Thyroid gland (tissue), 4 donors: ENCODE measurements at regions not wholly inside any gene's neighbourhood (a gene's known extent, or its start where the extent isn't known, plus 50 kb on each side); places are given as distances from the start of the nearest gene placed in this dataset.

ENCODE experiments used
- DNase-seq, 2 donors: peaks; one replicate each; pipeline ENCODE4 v3.0.0-alpha.2; 2019
- H3K27ac ChIP-seq, 3 donors: fragments of 200-600 bp; sonication (generic); 1 replicate in 2 of 3; 2 replicates in 1 of 3; pipeline ENCODE4 v1.5.1; 2016 to 2019; ENCODE audit warnings: mild to moderate bottlenecking in 1 of 3, moderate library complexity in 1 of 3
- H3K27me3 ChIP-seq: fragments of 200-600 bp; sonication (generic); one replicate; pipeline ENCODE4 v1.5.1; 2019
- H3K36me3 ChIP-seq, 2 donors: fragments of 200-600 bp; sonication (generic); one replicate each; pipeline ENCODE4 v1.5.1; 2016 to 2019
- H3K4me1 ChIP-seq, 2 donors: fragments of 200-600 bp; sonication (generic); one replicate each; pipeline ENCODE4 v1.5.1; 2017 to 2019
- H3K4me3 ChIP-seq, 3 donors: fragments of 200-600 bp; sonication (generic); replicated peaks in 1 of 3; 1 replicate in 2 of 3; 2 replicates in 1 of 3; pipeline ENCODE4 v1.5.1; 2016; ENCODE audit warnings: mild to moderate bottlenecking in 1 of 3
- H3K9me3 ChIP-seq: fragments of 200-600 bp; sonication (generic); one replicate; pipeline ENCODE4 v1.5.1; 2017
- POLR2A ChIP-seq, 2 donors: fragments of 450-650 bp; IDR thresholded peaks; one replicate each; pipeline ENCODE4 v1.6.1; 2017; ENCODE audit warnings: antibody characterized with exemption in 2 of 2, mild to moderate bottlenecking in 2 of 2, moderate library complexity in 1 of 2
- WGBS, 2 donors: methylation state at CpG; one replicate each; pipeline ENCODE4 v1.1.5; 2017; 5-methylcytosine and 5-hydroxymethylcytosine counted together
- intact Hi-C: fragments of 100-400 bp; cut with DNase I; formaldehyde crosslinking; loops from one replicate; pipeline ENCODE4 v1.15.1; 2023
- TF ChIP-seq, protein P1 (sequence below), 6 experiments: fragments of 200-600 bp in 3 of 6; fragments of 450-650 bp in 3 of 6; sonication (generic) in 3 of 6; IDR thresholded peaks; one replicate each; pipeline ENCODE4 v1.5.1; 2016 to 2019; ENCODE audit warnings: antibody characterized with exemption in 6 of 6, mild to moderate bottlenecking in 2 of 6, inconsistent platforms in 1 of 6, moderate library complexity in 1 of 6

DNA sequence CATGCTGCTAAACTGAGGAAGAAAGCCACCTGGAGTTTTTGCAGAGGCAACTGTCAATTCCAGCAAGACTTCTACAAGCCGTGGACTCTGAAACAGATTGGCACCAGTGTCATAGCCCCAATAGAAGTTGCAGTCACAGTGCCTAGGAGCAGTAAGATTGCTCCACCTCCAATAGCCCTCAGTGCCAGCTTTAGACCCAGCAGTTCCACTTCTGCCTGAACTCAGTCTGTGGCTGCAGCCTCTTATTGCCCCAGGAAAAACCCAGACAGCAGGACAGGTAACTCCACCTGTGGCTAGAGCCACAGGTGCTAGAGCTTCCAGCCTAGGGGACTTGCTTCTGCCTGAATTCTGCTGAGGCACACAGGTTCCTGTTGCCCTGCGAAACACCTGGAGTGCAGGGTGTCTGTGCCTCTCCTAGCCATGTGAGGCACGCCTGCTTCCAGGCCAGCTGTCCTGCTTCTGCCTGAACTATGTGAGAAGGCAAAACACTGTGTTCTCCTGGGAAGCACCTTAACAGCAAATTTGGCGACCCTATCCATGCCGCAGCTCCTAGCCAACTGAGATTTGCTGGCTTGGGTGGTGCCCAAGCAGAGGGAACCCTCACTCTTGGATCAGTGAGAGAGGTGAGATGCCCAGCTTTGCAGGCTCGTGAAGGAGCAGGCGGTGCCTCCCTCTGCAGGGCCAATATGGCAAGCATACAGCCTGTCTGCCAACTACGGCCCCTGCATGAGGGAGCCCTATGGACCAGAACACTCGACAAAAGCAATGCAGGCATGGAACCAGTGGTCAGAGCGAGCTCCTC, 607.6 kb downstream of the PCDH17 start:
- 81 to 86% methylated on average over 8 of the region's 10 CpGs for WGBS, 2 donors
- no peaks in the 10 kb centered on the region for H3K4me1 ChIP-seq
- H3K9me3 ChIP-seq: no peaks in the 10 kb centered on the region
- H3K36me3 ChIP-seq: no peaks in the 10 kb centered on the region
- no peak for DNase-seq
- TF ChIP-seq POLR2A (IDR thresholded peaks at IDR 0.05): no peak
- TF ChIP-seq, protein P1, sequence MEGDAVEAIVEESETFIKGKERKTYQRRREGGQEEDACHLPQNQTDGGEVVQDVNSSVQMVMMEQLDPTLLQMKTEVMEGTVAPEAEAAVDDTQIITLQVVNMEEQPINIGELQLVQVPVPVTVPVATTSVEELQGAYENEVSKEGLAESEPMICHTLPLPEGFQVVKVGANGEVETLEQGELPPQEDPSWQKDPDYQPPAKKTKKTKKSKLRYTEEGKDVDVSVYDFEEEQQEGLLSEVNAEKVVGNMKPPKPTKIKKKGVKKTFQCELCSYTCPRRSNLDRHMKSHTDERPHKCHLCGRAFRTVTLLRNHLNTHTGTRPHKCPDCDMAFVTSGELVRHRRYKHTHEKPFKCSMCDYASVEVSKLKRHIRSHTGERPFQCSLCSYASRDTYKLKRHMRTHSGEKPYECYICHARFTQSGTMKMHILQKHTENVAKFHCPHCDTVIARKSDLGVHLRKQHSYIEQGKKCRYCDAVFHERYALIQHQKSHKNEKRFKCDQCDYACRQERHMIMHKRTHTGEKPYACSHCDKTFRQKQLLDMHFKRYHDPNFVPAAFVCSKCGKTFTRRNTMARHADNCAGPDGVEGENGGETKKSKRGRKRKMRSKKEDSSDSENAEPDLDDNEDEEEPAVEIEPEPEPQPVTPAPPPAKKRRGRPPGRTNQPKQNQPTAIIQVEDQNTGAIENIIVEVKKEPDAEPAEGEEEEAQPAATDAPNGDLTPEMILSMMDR (IDR thresholded peaks at IDR 0.05): no peak
- intact Hi-C loops: no loop called here
- no peak overlapping the region for H3K27ac ChIP-seq
- no peaks in the 10 kb centered on the region for H3K27me3 ChIP-seq
- no peak overlapping the region for H3K4me3 ChIP-seq

DNA sequence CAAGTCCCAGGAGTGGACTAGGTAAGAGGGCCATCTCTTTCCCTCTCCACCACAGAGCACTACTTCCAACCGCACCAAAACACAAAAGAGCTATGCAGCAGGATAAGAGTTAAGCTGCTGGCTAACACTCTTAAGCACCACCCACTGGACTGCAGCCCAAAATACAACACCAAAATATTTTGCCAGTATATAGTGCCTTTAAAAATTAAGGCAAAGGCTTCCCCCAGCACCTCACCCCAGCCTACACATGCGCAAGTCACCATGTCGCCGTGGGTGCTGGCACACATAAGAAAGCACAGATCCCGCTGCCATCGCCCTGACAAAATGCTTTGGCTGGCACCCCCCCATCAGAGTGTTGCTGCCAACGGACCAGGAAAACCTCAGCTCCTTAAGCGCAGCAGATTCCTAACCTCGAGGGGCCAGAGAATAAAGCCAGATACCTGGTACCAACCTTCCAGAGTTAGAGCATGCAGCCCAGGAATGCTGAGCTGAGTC, 608.3 kb downstream of the PCDH17 start:
- Histone ChIP-seq H3K36me3 (no peaks in the 10 kb centered on the region), H3K4me3 (no peak overlapping the region), H3K9me3 (no peaks in the 10 kb centered on the region), H3K27me3 (no peaks in the 10 kb centered on the region), H3K4me1 (no peaks in the 10 kb centered on the region), H3K27ac (no peak overlapping the region)
- TF ChIP-seq POLR2A (IDR thresholded peaks at IDR 0.05): no peak
- TF ChIP-seq, protein P1 (IDR thresholded peaks at IDR 0.05): no peak
- 87% methylated on average over 9 of the region's 9 CpGs for WGBS, 2 donors
- intact Hi-C loops: no loop called here
- DNase-seq: no peak

DNA sequence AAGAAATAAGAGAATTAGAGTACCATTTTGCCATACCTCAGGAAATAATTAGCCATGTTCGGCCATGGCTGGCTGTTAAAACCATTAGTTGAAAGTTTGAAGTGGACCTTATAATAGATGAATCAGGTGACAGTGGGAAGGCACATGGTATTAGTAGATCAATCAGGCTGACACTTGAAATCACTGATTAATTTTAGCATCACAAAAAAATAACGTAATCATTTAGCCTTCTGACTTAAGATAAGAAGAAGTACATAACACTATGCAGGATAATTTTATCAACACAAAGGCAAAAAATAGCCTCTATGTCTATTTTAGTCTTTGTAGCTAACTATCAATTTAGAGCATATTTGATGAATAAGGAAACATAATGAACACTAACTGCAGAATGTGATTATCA, 615.5 kb downstream of the PCDH17 start:
- H3K27ac ChIP-seq: no peak overlapping the region
- H3K4me3 ChIP-seq: no peak overlapping the region
- H3K27me3 ChIP-seq: no peaks in the 10 kb centered on the region
- no peak for TF ChIP-seq POLR2A (IDR thresholded peaks at IDR 0.05)
- TF ChIP-seq, protein P1 (IDR thresholded peaks at IDR 0.05): no peak
- H3K36me3 ChIP-seq: no peaks in the 10 kb centered on the region
- DNase-seq: no peak
- H3K9me3 ChIP-seq: no peaks in the 10 kb centered on the region
- no peaks in the 10 kb centered on the region for H3K4me1 ChIP-seq
- intact Hi-C loops: no loop called here
- WGBS, 2 donors: 81 to 82% methylated on average over 2 of the region's 2 CpGs

DNA sequence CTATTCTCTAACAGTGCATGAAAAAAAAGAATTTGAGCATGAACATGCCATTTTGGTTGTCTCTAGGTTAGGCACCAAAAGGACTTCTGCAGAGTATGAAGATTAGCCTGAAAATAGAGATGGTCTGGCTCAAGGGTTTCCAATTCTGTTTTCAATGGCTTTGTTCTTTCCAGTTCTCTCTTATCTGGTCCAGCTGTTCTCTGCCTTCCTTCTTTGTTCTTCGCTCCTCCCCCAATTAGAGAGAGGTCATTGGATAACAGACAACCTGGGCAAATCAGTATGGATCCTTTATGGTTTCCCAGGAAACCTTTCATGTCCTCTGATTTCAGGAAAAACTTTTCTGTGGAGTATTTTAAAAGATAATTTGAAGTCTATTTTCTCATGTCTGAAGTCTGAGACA, 623.4 kb downstream of the PCDH17 start:
- Histone ChIP-seq H3K27me3 (no peaks in the 10 kb centered on the region), H3K4me3 (no peak overlapping the region), H3K36me3 (no peaks in the 10 kb centered on the region), H3K9me3 (no peaks in the 10 kb centered on the region), H3K4me1 (no peaks in the 10 kb centered on the region), H3K27ac (no peak overlapping the region)
- TF ChIP-seq, protein P1 (IDR thresholded peaks at IDR 0.05): no peak
- TF ChIP-seq POLR2A (IDR thresholded peaks at IDR 0.05): no peak
- no peak for DNase-seq
- WGBS, 2 donors: 86 to 90% methylated on average over 1 of the region's 1 CpG
- intact Hi-C loops: no loop called here

DNA sequence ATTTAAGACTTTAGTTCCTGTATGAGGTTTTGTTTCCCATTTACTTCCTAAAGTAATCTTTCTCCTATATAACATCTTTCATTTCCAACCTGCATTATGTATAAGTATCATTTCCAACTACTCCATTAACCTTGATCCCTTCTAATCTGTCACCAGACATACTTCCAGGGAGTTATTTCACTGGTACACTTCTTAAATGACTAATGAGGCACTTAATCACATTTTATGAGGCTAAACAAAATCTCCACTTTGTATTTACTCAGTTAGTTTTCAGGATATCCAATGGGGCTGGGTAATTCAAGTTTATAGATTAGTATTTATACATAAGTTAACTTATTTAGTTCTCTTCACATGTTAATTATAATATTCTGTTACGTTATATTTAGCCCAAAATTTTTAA, 634.7 kb downstream of the PCDH17 start:
- Histone ChIP-seq H3K27ac (no peak overlapping the region), H3K36me3 (no peaks in the 10 kb centered on the region), H3K27me3 (no peaks in the 10 kb centered on the region), H3K9me3 (no peaks in the 10 kb centered on the region), H3K4me1 (no peaks in the 10 kb centered on the region), H3K4me3 (no peak overlapping the region)
- intact Hi-C loops: no loop called here
- DNase-seq: no peak
- TF ChIP-seq, protein P1 (IDR thresholded peaks at IDR 0.05): no peak
- no peak for TF ChIP-seq POLR2A (IDR thresholded peaks at IDR 0.05)
- WGBS, 2 donors: 83 to 85% methylated on average over 1 of the region's 1 CpG
